GM19035 (cell line): ENCODE measurements at regions not wholly inside any gene's neighbourhood (a gene's known extent, or its start where the extent isn't known, plus 50 kb on each side); places are given as distances from the start of the nearest gene placed in this dataset.
A peak's percentile ranks its signal among the peaks of the same experiment; 100 is the strongest.

ENCODE experiments used
- ATAC-seq: cut with Tn5 transposase; IDR thresholded peaks from one replicate; pipeline ENCODE4 v1.9.1; 2021; ENCODE audit not compliant: unreplicated experiment

GRCh38 chr9:109939698-109940342, 159.8 kb downstream of the PALM2AKAP2 start:
- no peak for ATAC-seq

- no peak for ATAC-seq
These were observed 160.6 kb downstream of the PALM2AKAP2 start for GRCh38 chr9:109940561-109940960.

GRCh38 chr9:109941771-109942170, 161.8 kb downstream of the PALM2AKAP2 start:
- no peak for ATAC-seq

GRCh38 chr9:109945573-109945972, 165.6 kb downstream of the PALM2AKAP2 start:
- ATAC-seq = no peak

GRCh38 chr9:109948453-109948852, 168.5 kb downstream of the PALM2AKAP2 start:
- no peak for ATAC-seq

DNA sequence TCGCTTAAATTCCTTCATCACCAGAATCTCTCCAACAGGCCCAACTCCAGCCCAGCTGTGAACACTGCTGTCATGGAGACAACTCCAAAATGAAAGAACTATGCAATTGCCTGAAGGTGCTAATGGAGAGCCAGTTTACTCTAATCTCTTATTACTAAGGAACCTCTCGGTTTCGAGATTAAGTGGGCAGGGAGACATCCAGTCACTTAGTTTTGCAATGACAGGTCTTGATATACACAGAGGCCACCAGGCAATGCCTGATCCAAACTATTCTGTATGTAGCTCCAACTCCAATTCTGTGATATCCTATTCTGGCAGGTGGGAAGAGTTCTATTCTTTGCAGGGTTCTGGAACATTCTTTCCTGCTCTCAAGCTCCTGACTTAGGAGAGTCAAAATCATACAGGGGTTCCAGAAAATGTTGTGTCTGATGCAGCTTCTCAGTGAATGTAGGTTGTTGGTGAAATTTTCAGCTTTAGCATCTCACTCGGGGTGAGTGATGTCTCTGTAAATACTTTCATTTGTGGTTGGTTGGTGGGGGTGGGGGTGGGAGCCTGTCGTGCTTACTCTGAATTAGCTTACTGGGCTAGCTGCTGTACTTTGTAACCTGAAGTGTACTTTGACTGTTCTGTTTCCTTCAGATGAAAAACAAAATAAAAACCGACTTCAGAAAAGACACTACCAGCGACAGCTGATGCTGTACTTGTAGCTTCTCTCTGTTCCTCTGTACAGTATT, 170.9 kb downstream of the PALM2AKAP2 start:
- no peak for ATAC-seq

- ATAC-seq = no peak
These were observed 173.3 kb downstream of the PALM2AKAP2 start for GRCh38 chr9:109953300-109953699.

DNA sequence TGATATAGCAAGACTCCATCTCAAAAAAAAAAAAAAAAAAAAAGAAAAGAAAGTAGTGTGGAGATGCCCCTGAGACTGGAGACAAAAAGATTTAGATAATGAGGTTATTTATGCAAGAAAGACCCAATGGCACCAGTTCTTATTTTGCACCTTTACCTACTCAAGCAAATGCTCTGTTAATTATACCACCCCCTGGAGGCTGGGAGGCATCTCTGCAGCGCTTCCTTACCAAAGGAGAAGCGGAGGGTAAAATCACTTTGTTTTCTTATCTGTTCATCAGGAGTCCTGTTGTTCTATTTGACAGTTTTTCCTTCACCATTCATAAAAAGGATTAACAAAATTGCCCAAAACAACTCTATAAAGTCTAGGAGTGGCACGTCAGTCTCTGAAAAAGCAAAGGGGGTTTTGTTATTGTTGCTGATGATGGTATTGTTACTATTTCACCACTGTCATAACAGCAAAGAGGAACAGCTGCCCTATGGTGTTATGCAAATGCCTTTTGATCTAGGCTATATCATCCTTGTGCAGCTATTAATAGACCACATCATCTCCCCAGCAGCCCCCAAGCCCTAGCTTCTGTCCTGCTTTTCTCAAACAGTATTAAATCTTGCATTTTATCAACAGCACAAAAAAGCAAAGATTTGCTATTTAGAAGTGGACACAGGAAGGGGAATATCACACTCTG, 174.0 kb downstream of the PALM2AKAP2 start:
- ATAC-seq = no peak

GRCh38 chr9:109956717-109957440, 176.9 kb downstream of the PALM2AKAP2 start:
- ATAC-seq = no peak

GRCh38 chr9:109959679-109960078, 179.7 kb downstream of the PALM2AKAP2 start:
- ATAC-seq = no peak

DNA sequence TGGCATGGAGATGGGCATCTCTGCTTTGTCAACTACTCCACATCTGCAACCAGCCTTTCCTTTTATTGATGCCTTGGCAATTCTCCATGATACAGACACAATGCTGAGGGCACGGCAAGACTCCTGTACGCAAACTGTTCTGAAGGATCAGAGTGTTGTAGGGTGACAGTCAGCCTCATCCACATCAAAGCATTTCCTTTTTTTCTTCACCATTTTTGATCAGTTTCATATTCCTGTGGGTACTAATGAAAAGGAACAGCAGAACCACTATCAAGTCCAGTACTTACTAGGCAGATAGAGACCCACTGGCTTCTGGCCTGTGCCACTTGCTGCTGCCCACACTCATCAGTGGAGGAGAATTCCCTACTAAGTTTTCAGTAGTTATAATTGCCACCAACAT, 181.6 kb downstream of the PALM2AKAP2 start:
- ATAC-seq = no peak

- no peak for ATAC-seq
These were observed 182.2 kb downstream of the PALM2AKAP2 start for GRCh38 chr9:109962215-109962614.

DNA sequence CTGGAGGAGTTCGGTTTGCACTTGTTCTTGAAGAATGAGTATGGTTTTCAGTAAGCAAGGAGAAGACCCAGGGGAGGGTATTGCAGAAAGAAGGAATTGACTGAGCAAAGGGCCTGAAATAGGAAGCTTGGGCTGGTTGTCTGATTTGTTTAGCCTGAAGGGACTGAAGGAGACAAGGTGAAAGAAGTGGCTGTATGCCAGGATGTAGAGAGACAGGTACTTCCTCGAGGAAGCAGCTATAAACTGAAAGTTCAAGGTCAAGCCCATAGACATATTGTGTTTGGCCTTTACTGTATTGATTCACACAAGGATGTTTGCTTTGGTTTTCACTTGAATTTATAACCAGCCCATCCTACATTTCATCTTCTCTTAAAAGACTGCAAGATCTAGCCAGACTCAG, 183.1 kb downstream of the PALM2AKAP2 start:
- no peak for ATAC-seq

DNA sequence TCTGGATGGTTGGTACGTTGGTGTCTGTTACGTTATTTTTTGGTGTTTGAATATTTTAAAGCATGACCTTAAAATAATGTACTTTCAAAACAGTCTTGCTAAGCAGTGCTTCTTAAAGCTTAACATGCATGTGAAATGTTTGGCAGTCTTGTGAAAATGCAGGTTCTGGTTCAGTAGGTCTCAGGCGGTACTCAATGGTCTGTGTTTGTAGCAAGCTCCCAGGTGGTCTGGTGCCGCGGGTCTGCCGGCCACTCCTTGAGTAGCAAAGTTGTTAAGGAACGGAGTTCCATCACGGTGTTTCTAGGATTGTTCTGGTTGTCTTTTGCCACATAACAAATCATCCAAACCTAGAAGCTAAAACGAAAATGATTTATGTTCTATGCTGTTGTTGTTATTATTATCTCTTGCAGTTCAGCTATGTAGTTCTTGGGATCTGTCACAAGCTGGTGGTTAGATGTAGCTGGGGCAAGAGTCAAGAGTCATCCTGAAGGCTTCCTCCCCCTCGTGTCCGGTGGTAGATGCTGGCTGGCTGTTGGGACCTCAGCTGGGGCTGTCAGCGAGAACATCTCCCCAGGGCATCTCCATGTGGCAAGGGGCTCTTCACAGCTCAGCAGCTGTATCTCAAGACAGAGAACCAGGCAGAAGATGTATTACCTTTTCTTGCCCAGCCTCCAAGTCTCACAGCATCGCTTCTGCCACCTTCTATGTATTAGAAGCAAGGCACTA, 186.8 kb downstream of the PALM2AKAP2 start:
- peak; percentile 31 for ATAC-seq

DNA sequence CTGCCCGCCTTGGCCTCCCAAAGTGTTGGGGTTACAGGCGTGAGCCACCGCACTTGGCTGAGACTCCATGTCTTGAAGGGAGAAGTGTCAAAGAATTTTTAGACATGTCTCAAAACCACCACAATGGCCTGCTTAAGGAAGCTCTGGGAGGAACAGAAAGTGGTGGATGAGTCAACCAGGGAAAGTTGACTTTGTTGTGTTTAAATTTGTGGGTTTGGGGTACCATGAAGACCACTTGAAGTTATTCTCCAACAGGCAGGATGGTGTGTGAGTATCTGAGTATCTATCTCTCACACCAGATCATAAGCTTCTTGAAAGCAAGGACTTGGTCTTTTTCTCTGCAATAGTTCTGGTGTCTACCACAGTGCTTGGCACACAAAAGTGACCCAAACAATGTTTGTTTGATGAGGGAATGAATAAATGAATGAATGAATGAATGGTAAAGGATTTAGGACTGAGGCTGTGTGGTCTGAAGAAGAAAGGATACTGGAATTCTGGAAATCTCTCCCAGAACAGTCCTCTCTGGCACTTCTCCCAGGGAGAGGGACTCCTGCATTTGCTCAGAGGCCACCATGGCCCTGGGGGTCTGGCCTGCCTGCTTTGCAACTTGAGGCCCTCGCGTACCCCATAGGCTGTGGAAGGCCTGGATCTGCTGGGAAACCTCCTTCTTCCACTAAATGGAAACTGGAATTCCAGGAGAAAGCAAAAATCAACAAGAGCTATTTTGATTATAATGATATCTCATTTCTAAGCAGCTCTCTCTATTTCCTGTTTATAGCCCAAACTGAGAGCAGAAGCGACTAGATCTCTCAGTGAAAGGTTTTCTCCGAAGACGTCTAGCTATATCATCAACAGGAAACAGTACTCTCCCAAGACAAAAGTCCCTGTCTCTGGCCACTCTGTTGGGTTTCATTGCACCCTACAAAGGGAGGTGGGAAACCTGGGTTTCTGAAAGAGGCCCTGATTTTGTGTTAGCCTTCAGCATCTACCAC, 187.9 kb downstream of the PALM2AKAP2 start:
- ATAC-seq = peak; percentile 41

- no peak for ATAC-seq
These were observed 189.0 kb downstream of the PALM2AKAP2 start for GRCh38 chr9:109969011-109969410.

DNA sequence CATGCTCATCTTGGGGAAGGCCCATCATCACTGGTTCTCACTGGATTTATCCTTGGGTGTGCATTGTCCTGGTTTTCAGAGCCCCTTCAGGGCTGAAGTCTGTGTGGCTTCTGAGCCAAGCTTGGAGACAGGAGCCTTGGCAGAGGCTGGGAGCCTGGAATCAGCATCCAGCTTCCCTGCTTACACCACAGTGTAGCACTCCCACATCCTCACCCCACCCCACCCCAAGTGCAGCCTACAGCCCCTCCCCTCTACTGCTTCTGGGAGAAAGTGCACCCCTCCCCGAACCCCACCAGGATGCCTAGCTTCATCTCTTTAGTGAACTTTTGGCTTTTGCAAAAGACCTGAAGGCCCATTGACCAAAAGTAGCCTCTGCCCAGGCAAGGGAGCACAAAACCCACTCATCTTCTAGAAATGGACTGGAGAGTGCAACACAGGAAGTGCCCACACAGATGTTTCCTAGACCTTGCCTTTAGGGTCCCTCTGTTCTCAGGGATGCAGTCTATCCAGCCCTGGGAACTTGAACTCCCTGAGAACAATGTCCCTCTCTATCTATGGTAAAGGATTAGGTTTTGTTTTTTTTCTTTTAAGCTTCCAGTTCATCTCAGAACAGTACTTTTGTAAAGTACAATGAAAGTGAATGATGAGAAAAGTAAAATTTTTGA, 189.7 kb downstream of the PALM2AKAP2 start:
- ATAC-seq = no peak

GRCh38 chr9:109971226-109971625, 191.2 kb downstream of the PALM2AKAP2 start:
- no peak for ATAC-seq
